Suppressor macrophage (primary cell): ENCODE measurements at regions not wholly inside any gene's neighbourhood (a gene's known extent, or its start where the extent isn't known, plus 50 kb on each side); places are given as distances from the start of the nearest gene placed in this dataset.

Source experiments
- DNase-seq, 4 experiments: peaks; one replicate each; pipeline ENCODE4 v3.0.0-alpha.2; 2020 to 2022

GRCh38 chr21:15324542-15324941 is 259.7 kb upstream of the NRIP1 start:
- no peak for DNase-seq

GRCh38 chr21:15326032-15326867 is 261.4 kb upstream of the NRIP1 start:
- no peak for DNase-seq

- no peak for DNase-seq
Measured at GRCh38 chr21:15327637-15328265, 263.0 kb upstream of the NRIP1 start.

GRCh38 chr21:15329191-15329590 is 264.4 kb upstream of the NRIP1 start:
- no peak for DNase-seq

- DNase-seq = no peak
Measured at GRCh38 chr21:15330872-15331271, 266.1 kb upstream of the NRIP1 start.

- DNase-seq = no peak
Measured at GRCh38 chr21:15332572-15332971, 267.8 kb upstream of the NRIP1 start.

- peak in 1 of 4 experiments; percentile 7 for DNase-seq
Measured at GRCh38 chr21:15333136-15333710, 268.4 kb upstream of the NRIP1 start.

GRCh38 chr21:15333951-15334350 is 269.2 kb upstream of the NRIP1 start:
- peak; percentile 46 to 78 (median 65) for DNase-seq

GRCh38 chr21:15343066-15343465 is 278.3 kb upstream of the NRIP1 start:
- no peak for DNase-seq

GRCh38 chr21:15352009-15352408 is 287.2 kb upstream of the NRIP1 start:
- DNase-seq = no peak

GRCh38 chr21:15353546-15353945 is 288.7 kb upstream of the NRIP1 start:
- peak in 3 of 4 experiments; percentile 13 to 47 (median 25) for DNase-seq

- no peak for DNase-seq
Measured at GRCh38 chr21:15354516-15354915, 289.7 kb upstream of the NRIP1 start.

- no peak for DNase-seq
Measured at GRCh38 chr21:15355066-15355465, 290.3 kb upstream of the NRIP1 start.

- DNase-seq = no peak
Measured at GRCh38 chr21:15359251-15359650, 294.5 kb upstream of the NRIP1 start.

- DNase-seq = no peak
Measured at GRCh38 chr21:15362458-15362857, 297.7 kb upstream of the NRIP1 start.

- no peak for DNase-seq
Measured at GRCh38 chr21:15363921-15364320, 299.1 kb upstream of the NRIP1 start.

- DNase-seq = no peak
Measured at GRCh38 chr21:15365751-15366392, 301.1 kb upstream of the NRIP1 start.

- no peak for DNase-seq
Measured at GRCh38 chr21:15366555-15366954, 301.8 kb upstream of the NRIP1 start.

- DNase-seq = no peak
Measured at GRCh38 chr21:15367061-15367626, 302.3 kb upstream of the NRIP1 start.

GRCh38 chr21:15370462-15370975 is 305.7 kb upstream of the NRIP1 start:
- DNase-seq = no peak

- DNase-seq = no peak
Measured at GRCh38 chr21:15373941-15374340, 309.1 kb upstream of the NRIP1 start.

- no peak for DNase-seq
Measured at GRCh38 chr21:15379776-15380175, 315.0 kb upstream of the NRIP1 start.

GRCh38 chr21:15383588-15383987 is 318.8 kb upstream of the NRIP1 start:
- no peak for DNase-seq
